GM12873 (cell line): ENCODE measurements at regions not wholly inside any gene's neighbourhood (a gene's known extent, or its start where the extent isn't known, plus 50 kb on each side); places are given as distances from the start of the nearest gene placed in this dataset.

Source experiments
- CTCF ChIP-seq: IDR thresholded peaks from 2 replicates; pipeline ENCODE4 v1.5.1; 2012; ENCODE audit warnings: low read depth, mild to moderate bottlenecking, moderate library complexity, low read length, control low read depth; ENCODE audit not compliant: insufficient read depth; ENCODE audit errors: missing control alignments

- TF ChIP-seq CTCF = no peak
Observed at GRCh38 chr19:24000656-24001055, 86.0 kb downstream of the ZNF726 start.

- no peak for TF ChIP-seq CTCF
Observed at GRCh38 chr19:24002256-24002945, 84.6 kb upstream of the ZNF254 start.

GRCh38 chr19:24003537-24003936, 83.5 kb upstream of the ZNF254 start:
- TF ChIP-seq CTCF = no peak

- no peak for TF ChIP-seq CTCF
Observed at GRCh38 chr19:24004166-24004565, 82.8 kb upstream of the ZNF254 start.

GRCh38 chr19:24029941-24030636, 56.9 kb upstream of the ZNF254 start:
- TF ChIP-seq CTCF = no peak

GRCh38 chr19:24032651-24033050, 54.3 kb upstream of the ZNF254 start:
- TF ChIP-seq CTCF = no peak

- no peak for TF ChIP-seq CTCF
Observed at GRCh38 chr19:24033301-24033962, 53.6 kb upstream of the ZNF254 start.
